ENCODE measurements at regions not wholly inside any gene's neighbourhood (a gene's known extent, or its start where the extent isn't known, plus 50 kb on each side); places are given as distances from the start of the nearest gene placed in this dataset.

- TF ChIP-seq CHD7 (IDR thresholded peaks at IDR 0.05; ENCODE audit: insufficient replicate concordance, low read length) (no peak), RXRA (IDR thresholded peaks at IDR 0.05; ENCODE audit: insufficient read depth, low read depth, low read length) (no peak), BCL11A (IDR thresholded peaks at IDR 0.05; ENCODE audit: low read depth in 2 of 2, low read length in 2 of 2) (no peak), RNF2 (IDR thresholded peaks at IDR 0.05; ENCODE audit: borderline replicate concordance, low read depth, low read length, missing control alignments, poor library complexity, severe bottlenecking) (no peak), NRF1 (IDR thresholded peaks at IDR 0.05; ENCODE audit: low read depth, low read length) (no peak), CREB1 (IDR thresholded peaks at IDR 0.05) (no peak), ZNF274 (IDR thresholded peaks at IDR 0.05; ENCODE audit: borderline replicate concordance, extremely low read depth, low read length) (no peak), SP4 (IDR thresholded peaks at IDR 0.05; ENCODE audit: low read length) (no peak), MAFK (IDR thresholded peaks at IDR 0.05; ENCODE audit: low read depth, low read length) (no peak), RBBP5 (IDR thresholded peaks at IDR 0.05; ENCODE audit: borderline replicate concordance, low read depth, low read length) (no peak)
Measured at GRCh38 chr9:87187656-87188055, 240.3 kb upstream of the GAS1 start (continued).
